HepG2 (cell line): ENCODE measurements at regions not wholly inside any gene's neighbourhood (a gene's known extent, or its start where the extent isn't known, plus 50 kb on each side); places are given as distances from the start of the nearest gene placed in this dataset.

Experiments used
- ATAC-seq: fragments of 200-7000 bp; cut with Tn5 transposase; 3 replicates; pipeline ENCODE4 v1.9.1; 2020; ENCODE audit warnings: mild to moderate bottlenecking, moderate library complexity
- BruUV-seq: library from RNA; stranded (reverse); fragments of 400-500 nt; replicated peaks from 2 replicates; lab custom pipeline; 2021; lab: Mats Ljungman, UMichigan
- CTCF ChIA-PET: fragments of 300-600 bp; formaldehyde crosslinking; extraction: SDS; loops from one replicate; lab custom pipeline; 2021; ENCODE audit warnings: low total read pairs, inconsistent platforms, low intra/inter-chr PET ratio; lab: Yijun Ruan, JAX
- POLR2A ChIA-PET: fragments of 350-600 bp; sonication (Branson Sonifier 250); formaldehyde crosslinking; loops from one replicate; lab custom pipeline; 2020; ENCODE audit warnings: antibody characterized with exemption, inconsistent platforms; lab: Yijun Ruan, JAX
- DNase-seq: peaks from one replicate; pipeline ENCODE4 v3.0.0-alpha.2; 2015; ENCODE audit warnings: low spot score
- FAIRE-seq: peaks from 3 replicates; lab custom pipeline; 2011; peaks lifted over from hg19 to GRCh38; lab: Jason Lieb, UNC
- H2AFZ ChIP-seq: one replicate; pipeline ENCODE4 v1.6.1; 2011; ENCODE audit warnings: low read length, inconsistent platforms
- H3K27ac ChIP-seq: fragments of 300-600 bp; 3 replicates; pipeline ENCODE4 v1.8.0; 2011; ENCODE audit warnings: mixed run types, mild to moderate bottlenecking, mixed read lengths, low read length, inconsistent platforms; ENCODE audit not compliant: insufficient read depth; ENCODE audit errors: extremely low read length
- H3K27me3 ChIP-seq, 2 experiments: fragments of 200-600 bp in 1 of 2; 2 replicates in 1 of 2; 3 replicates in 1 of 2; pipeline versions ENCODE4 v1.6.0 to v1.8.0; 2011; ENCODE audit warnings: low read length in 2 of 2, mild to moderate bottlenecking in 2 of 2, moderate library complexity in 2 of 2, inconsistent platforms in 1 of 2; ENCODE audit not compliant: insufficient read depth in 2 of 2, control insufficient read depth in 1 of 2
- H3K36me3 ChIP-seq, 2 experiments: fragments of 200-600 bp in 1 of 2; replicated peaks in 1 of 2; 2 replicates in 1 of 2; 3 replicates in 1 of 2; pipeline versions ENCODE4 v1.5.1 to v1.8.0; 2011; ENCODE audit warnings: low read length in 2 of 2, inconsistent platforms in 1 of 2; ENCODE audit not compliant: insufficient read depth in 2 of 2, control insufficient read depth in 1 of 2
- H3K4me1 ChIP-seq: 2 replicates; pipeline ENCODE4 v1.5.1; 2012; ENCODE audit warnings: low read length, inconsistent platforms; ENCODE audit not compliant: insufficient read depth
- H3K4me2 ChIP-seq: 2 replicates; pipeline ENCODE4 v1.6.0; 2011; ENCODE audit warnings: low read depth, low read length, inconsistent platforms
- H3K4me3 ChIP-seq, 3 experiments: fragments of 200-600 bp in 1 of 3; sonication (generic), shearing (Covaris generic) in 1 of 3; replicated peaks in 1 of 3; 2 replicates each; pipeline ENCODE4 v1.5.1; 2011 to 2016; ENCODE audit warnings: low read length in 3 of 3, inconsistent platforms in 2 of 3, low read depth in 2 of 3, mild to moderate bottlenecking in 2 of 3, control low read depth in 1 of 3, mixed read lengths in 1 of 3; ENCODE audit not compliant: insufficient read depth in 1 of 3
- H3K79me2 ChIP-seq: one replicate; pipeline ENCODE4 v1.6.1; 2011; ENCODE audit warnings: low read length, inconsistent platforms; ENCODE audit not compliant: insufficient read depth
- H3K9ac ChIP-seq: 2 replicates; pipeline ENCODE4 v1.6.0; 2011; ENCODE audit warnings: mild to moderate bottlenecking, low read depth, low read length, inconsistent platforms; ENCODE audit not compliant: insufficient read depth
- H3K9me3 ChIP-seq: 2 replicates; pipeline ENCODE4 v1.5.1; 2012; ENCODE audit warnings: mild to moderate bottlenecking, low read length
- H4K20me1 ChIP-seq: 2 replicates; pipeline ENCODE4 v1.6.0; 2011; ENCODE audit warnings: inconsistent platforms, mild to moderate bottlenecking, low read length, moderate library complexity; ENCODE audit not compliant: insufficient read depth
- AFF4 ChIP-seq: sonication (generic); formaldehyde crosslinking; IDR thresholded peaks from 2 replicates; pipeline ENCODE4 v1.4.0; 2020; ENCODE audit warnings: missing genetic modification reagents
- ETV5 ChIP-seq: IDR thresholded peaks from 2 replicates; pipeline ENCODE4 v1.6.1; 2018; ENCODE audit warnings: missing biosample characterization, missing genetic modification reagents, inconsistent platforms, borderline replicate concordance
- KMT2A ChIP-seq: sonication (generic); formaldehyde crosslinking; IDR thresholded peaks from 2 replicates; pipeline ENCODE4 v1.4.0; 2020; ENCODE audit warnings: missing genetic modification reagents
- MAFK ChIP-seq, 2 experiments: IDR thresholded peaks in 1 of 2; conservative IDR thresholded peaks in 1 of 2; 2 replicates each; pipeline ENCODE4 v1.6.1; 2011; ENCODE audit warnings: improper control_type of control experiment in 2 of 2, low read length in 2 of 2
- MBD4 ChIP-seq: IDR thresholded peaks from 2 replicates; pipeline ENCODE4 v1.6.1; 2012; ENCODE audit warnings: low read length, inconsistent platforms, borderline replicate concordance
- MTA3 ChIP-seq: sonication (generic); formaldehyde crosslinking; IDR thresholded peaks from 2 replicates; pipeline ENCODE4 v1.4.0; 2020; ENCODE audit warnings: missing genetic modification reagents
- PLRG1 ChIP-seq: fragments of 450-650 bp; conservative IDR thresholded peaks from 2 replicates; pipeline ENCODE4 v1.6.1; 2016
- SP1 ChIP-seq, 2 experiments: fragments of 450-650 bp in 1 of 2; sonication (generic) in 1 of 2; formaldehyde crosslinking in 1 of 2; IDR thresholded peaks; 2 replicates each; pipeline versions ENCODE4 v1.4.0 to v1.6.1; 2016 to 2020; ENCODE audit warnings: missing genetic modification reagents in 1 of 2
- TCF7L2 ChIP-seq: IDR thresholded peaks from 2 replicates; pipeline ENCODE4 v1.6.1; 2011; ENCODE audit warnings: mild to moderate bottlenecking, low read depth, low read length, moderate library complexity
- TSC22D2 ChIP-seq: sonication (generic); formaldehyde crosslinking; IDR thresholded peaks from 2 replicates; pipeline ENCODE4 v1.5.1; 2020; ENCODE audit warnings: missing genetic modification reagents, mild to moderate bottlenecking, borderline replicate concordance
- ZFY ChIP-seq: sonication (generic); formaldehyde crosslinking; IDR thresholded peaks from 2 replicates; pipeline ENCODE4 v1.4.0; 2020; ENCODE audit warnings: missing genetic modification reagents
- ZNF282 ChIP-seq: fragments of 450-650 bp; IDR thresholded peaks from 2 replicates; pipeline ENCODE4 v1.6.1; 2018; ENCODE audit not compliant: partially characterized antibody
- ZNF33B ChIP-seq: sonication (generic); formaldehyde crosslinking; IDR thresholded peaks from 2 replicates; pipeline ENCODE4 v1.5.1; 2020; ENCODE audit warnings: mild to moderate bottlenecking, missing genetic modification reagents
- ZNF414 ChIP-seq: sonication (generic); formaldehyde crosslinking; IDR thresholded peaks from 2 replicates; pipeline ENCODE4 v1.5.0; 2020; ENCODE audit warnings: missing genetic modification reagents
- ZNF557 ChIP-seq: sonication (generic); formaldehyde crosslinking; IDR thresholded peaks from 2 replicates; pipeline ENCODE4 v1.4.0; 2020; ENCODE audit warnings: missing genetic modification reagents
- WGBS: methylation state at CpG from one replicate; pipeline ENCODE4 v1.1.6; 2017; ENCODE audit warnings: low lambda C conversion rate; 5-methylcytosine and 5-hydroxymethylcytosine counted together
- in situ Hi-C: cut with HindIII; loops from 2 replicates; pipeline ENCODE4 v1.10.0; 2017; ENCODE audit warnings: low pct_unique_long_range_greater_than_20kb; ENCODE audit not compliant: extremely low pct_ligation_motif_present
- intact Hi-C: fragments of 100-400 bp; cut with micrococcal nuclease; formaldehyde crosslinking; loops from one replicate; pipeline ENCODE4 v1.10.0; 2022; ENCODE audit not compliant: unreplicated experiment
- TF ChIP-seq, protein P1 (sequence below), 2 experiments: sonication (generic) in 1 of 2; formaldehyde crosslinking in 1 of 2; IDR thresholded peaks; 2 replicates each; pipeline versions ENCODE4 v1.5.1 to v1.6.1; 2011 to 2020; ENCODE audit warnings: borderline replicate concordance in 1 of 2, low read depth in 1 of 2, low read length in 1 of 2, mild to moderate bottlenecking in 1 of 2, missing genetic modification reagents in 1 of 2, moderate library complexity in 1 of 2

DNA sequence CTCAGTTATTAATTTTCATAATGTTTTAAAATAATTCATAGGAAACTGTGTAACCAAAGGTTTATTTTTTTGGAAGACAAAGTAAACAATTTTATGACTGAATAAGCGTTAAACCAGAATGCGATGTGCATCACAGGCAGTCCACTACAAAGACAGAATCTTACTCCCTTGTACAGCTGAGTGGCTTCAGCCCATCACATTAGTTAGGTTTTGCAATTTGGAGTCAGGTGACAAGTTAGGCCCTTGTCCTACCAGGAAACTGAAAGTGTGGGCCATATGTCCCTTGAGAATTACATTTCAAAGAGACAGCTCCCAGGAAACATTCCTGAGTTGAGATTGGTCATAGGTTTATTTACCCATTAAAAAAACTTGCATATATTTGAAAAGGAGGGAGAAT, 156.3 kb downstream of the MEX3B start:
- no peak overlapping the region for H3K27ac ChIP-seq
- in situ Hi-C loops = no loop called here
- FAIRE-seq (no peak), DNase-seq (no peak), ATAC-seq (no peak)
- H3K9me3 ChIP-seq = no peaks in the 10 kb centered on the region
- no peaks in the 10 kb centered on the region for H3K27me3 ChIP-seq
- intact Hi-C loops = no loop called here
- H2AFZ ChIP-seq = no peak overlapping the region
- no peaks in the 10 kb centered on the region for H3K36me3 ChIP-seq
- CTCF ChIA-PET = no interaction called here
- BruUV-seq = no TSS peak
- POLR2A ChIA-PET = no interaction called here
- no peak overlapping the region for H3K9ac ChIP-seq
- 22% methylated on average over 2 of the region's 2 CpGs for WGBS
- no peaks in the 10 kb centered on the region for H3K4me1 ChIP-seq
- no peaks in the 10 kb centered on the region for H4K20me1 ChIP-seq
- TF ChIP-seq ZNF282 = no peak
- TF ChIP-seq ZNF414 (CRISPR knock-in tag) = no peak
- TF ChIP-seq KMT2A (CRISPR knock-in tag) = no peak
- no peak for TF ChIP-seq SP1 (IDR thresholded peaks at IDR 0.05)
- TF ChIP-seq SP1 (CRISPR knock-in tag; IDR thresholded peaks at IDR 0.05) = no peak
- TF ChIP-seq MAFK (conservative IDR thresholded peaks at IDR 0.05 in 1 of 2, IDR thresholded peaks at IDR 0.05 in 1 of 2; ENCODE audit: low read length in 2 of 2) = no peak
- TF ChIP-seq ZNF33B (CRISPR knock-in tag) = no peak
- TF ChIP-seq MBD4 = no peak
- TF ChIP-seq TSC22D2 (CRISPR knock-in tag) = no peak
- TF ChIP-seq AFF4 (CRISPR knock-in tag) = no peak
- no peak for TF ChIP-seq ETV5 (CRISPR knock-in tag)
- no peak for TF ChIP-seq ZFY (CRISPR knock-in tag)
- no peak for TF ChIP-seq PLRG1
- no peak for TF ChIP-seq MTA3
- TF ChIP-seq, protein P1, sequence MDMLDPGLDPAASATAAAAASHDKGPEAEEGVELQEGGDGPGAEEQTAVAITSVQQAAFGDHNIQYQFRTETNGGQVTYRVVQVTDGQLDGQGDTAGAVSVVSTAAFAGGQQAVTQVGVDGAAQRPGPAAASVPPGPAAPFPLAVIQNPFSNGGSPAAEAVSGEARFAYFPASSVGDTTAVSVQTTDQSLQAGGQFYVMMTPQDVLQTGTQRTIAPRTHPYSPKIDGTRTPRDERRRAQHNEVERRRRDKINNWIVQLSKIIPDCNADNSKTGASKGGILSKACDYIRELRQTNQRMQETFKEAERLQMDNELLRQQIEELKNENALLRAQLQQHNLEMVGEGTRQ (IDR thresholded peaks at IDR 0.05; ENCODE audit: low read depth, low read length) = no peak
- TF ChIP-seq, protein P1 (CRISPR knock-in tag; IDR thresholded peaks at IDR 0.05; ENCODE audit: borderline replicate concordance) = no peak
- no peak for TF ChIP-seq TCF7L2
- TF ChIP-seq ZNF557 (CRISPR knock-in tag) = no peak
- H3K4me2 ChIP-seq = no peak overlapping the region
- H3K79me2 ChIP-seq = no peaks in the 10 kb centered on the region
- no peak overlapping the region for H3K4me3 ChIP-seq
